Osteocyte (in vitro differentiated cells): ENCODE measurements at regions not wholly inside any gene's neighbourhood (a gene's known extent, or its start where the extent isn't known, plus 50 kb on each side); places are given as distances from the start of the nearest gene placed in this dataset.

Source experiments
- DNase-seq: peaks from one replicate; pipeline ENCODE4 v3.0.0; 2021; ENCODE audit warnings: mixed read lengths; ENCODE audit not compliant: unreplicated experiment; ENCODE audit errors: extremely low spot score
- H3K27ac Mint-ChIP-seq: one replicate; pipeline ENCODE4 v1.8.0; 2021; ENCODE audit warnings: mild to moderate bottlenecking, mixed read lengths; ENCODE audit not compliant: unreplicated experiment
- H3K27me3 Mint-ChIP-seq: one replicate; pipeline ENCODE4 v1.8.0; 2021; ENCODE audit warnings: mixed read lengths; ENCODE audit not compliant: unreplicated experiment
- H3K36me3 Mint-ChIP-seq: one replicate; pipeline ENCODE4 v1.8.0; 2021; ENCODE audit warnings: mixed read lengths; ENCODE audit not compliant: unreplicated experiment
- H3K4me1 Mint-ChIP-seq: one replicate; pipeline ENCODE4 v1.8.0; 2021; ENCODE audit warnings: mixed read lengths; ENCODE audit not compliant: unreplicated experiment
- H3K4me3 Mint-ChIP-seq: one replicate; pipeline ENCODE4 v1.8.0; 2021; ENCODE audit warnings: mild to moderate bottlenecking, moderate library complexity, mixed read lengths; ENCODE audit not compliant: unreplicated experiment
- H3K9me3 Mint-ChIP-seq: one replicate; pipeline ENCODE4 v1.8.0; 2021; ENCODE audit warnings: mixed read lengths; ENCODE audit not compliant: unreplicated experiment
- CTCF ChIP-seq: fragments of 200-600 bp; sonication (generic); IDR thresholded peaks from 2 replicates; pipeline ENCODE4 v1.5.0; 2021; ENCODE audit warnings: antibody characterized with exemption, mild to moderate bottlenecking, moderate library complexity

GRCh38 chr4:67040315-67040714, 505.0 kb downstream of the CENPC start:
- Mint-ChIP-seq H3K27ac (no peak overlapping the region), H3K27me3 (no peaks in the 10 kb centered on the region), H3K36me3 (no peaks in the 10 kb centered on the region), H3K4me1 (peaks cover 24% of the 10 kb centered on the region), H3K4me3 (no peak overlapping the region), H3K9me3 (peaks cover 21% of the 10 kb centered on the region)
- no peak for DNase-seq
- TF ChIP-seq CTCF = no peak

DNA sequence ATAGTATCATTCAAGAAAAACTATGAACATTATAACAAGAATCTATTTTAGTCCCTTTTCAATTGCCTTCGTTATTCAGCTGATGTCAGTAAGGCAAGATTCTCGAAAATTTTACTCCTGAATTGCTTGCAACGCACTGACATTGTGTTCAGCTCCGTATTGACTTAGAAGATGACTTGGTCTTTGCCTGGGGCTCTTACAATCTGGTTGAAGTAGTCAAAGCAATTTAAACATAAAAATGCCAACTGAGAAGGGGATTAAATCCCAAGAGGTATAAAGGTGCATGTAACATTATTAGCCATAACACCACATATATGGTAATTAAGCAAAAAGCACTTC, 507.1 kb downstream of the CENPC start:
- Mint-ChIP-seq H3K36me3 (no peaks in the 10 kb centered on the region), H3K9me3 (peaks cover 21% of the 10 kb centered on the region), H3K27me3 (no peaks in the 10 kb centered on the region), H3K4me1 (peaks cover 25% of the 10 kb centered on the region), H3K27ac (no peak overlapping the region), H3K4me3 (no peak overlapping the region)
- no peak for DNase-seq
- no peak for TF ChIP-seq CTCF

GRCh38 chr4:67037504-67038227, 507.6 kb downstream of the CENPC start:
- no peaks in the 10 kb centered on the region for H3K36me3 Mint-ChIP-seq
- H3K27ac Mint-ChIP-seq = no peak overlapping the region
- TF ChIP-seq CTCF = no peak
- H3K27me3 Mint-ChIP-seq = no peaks in the 10 kb centered on the region
- no peak for DNase-seq
- peaks cover 21% of the 10 kb centered on the region for H3K4me1 Mint-ChIP-seq
- no peak overlapping the region for H3K4me3 Mint-ChIP-seq
- peaks cover 23% of the 10 kb centered on the region for H3K9me3 Mint-ChIP-seq

GRCh38 chr4:67036791-67037190, 508.5 kb downstream of the CENPC start:
- Mint-ChIP-seq H3K27ac (no peak overlapping the region), H3K4me1 (peaks cover 21% of the 10 kb centered on the region), H3K9me3 (peaks cover 25% of the 10 kb centered on the region), H3K4me3 (no peak overlapping the region), H3K27me3 (no peaks in the 10 kb centered on the region), H3K36me3 (no peaks in the 10 kb centered on the region)
- no peak for DNase-seq
- TF ChIP-seq CTCF = no peak

GRCh38 chr4:67035986-67036385, 509.3 kb downstream of the CENPC start:
- no peak overlapping the region for H3K4me3 Mint-ChIP-seq
- H3K27ac Mint-ChIP-seq = peak overlapping the region; percentile 56
- TF ChIP-seq CTCF = no peak
- peaks cover 21% of the 10 kb centered on the region for H3K4me1 Mint-ChIP-seq
- no peak for DNase-seq
- H3K36me3 Mint-ChIP-seq = no peaks in the 10 kb centered on the region
- peaks cover 28% of the 10 kb centered on the region for H3K9me3 Mint-ChIP-seq
- H3K27me3 Mint-ChIP-seq = no peaks in the 10 kb centered on the region
